ENCODE measurements at regions not wholly inside any gene's neighbourhood (a gene's known extent, or its start where the extent isn't known, plus 50 kb on each side); places are given as distances from the start of the nearest gene placed in this dataset.

DNA sequence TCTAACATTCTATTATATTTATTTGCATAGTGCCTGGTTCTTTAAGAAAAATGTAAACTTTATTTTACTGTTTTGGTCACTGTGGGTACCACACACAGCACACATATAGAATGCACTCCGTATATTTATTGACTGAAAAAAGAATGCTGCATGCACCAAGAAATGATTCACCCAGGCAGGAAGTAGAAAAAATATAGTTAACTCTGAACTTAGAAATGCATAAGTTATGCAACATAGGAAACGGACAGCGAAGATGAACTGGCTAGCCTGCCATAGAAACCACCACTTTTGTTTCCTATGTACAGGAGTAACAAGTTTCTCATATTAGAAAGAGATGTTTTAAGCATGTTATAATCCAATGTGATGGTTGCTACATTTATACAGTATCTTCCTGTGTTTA, 635.8 kb downstream of the DSC3 start:
- Histone ChIP-seq H3K4me1 (ENCODE audit: insufficient read depth, low read length) (no peaks in the 10 kb centered on the region), H2BK120ac (ENCODE audit: low read depth, low read length, poor library complexity, severe bottlenecking) (no peak overlapping the region), H2BK5ac (ENCODE audit: insufficient read length, low read length) (no peak overlapping the region), H3K9me3 (ENCODE audit: control insufficient read depth, low read depth, low read length) (no peaks in the 10 kb centered on the region), H2BK12ac (ENCODE audit: insufficient read length, low read depth, low read length) (no peak overlapping the region), H2BK15ac (ENCODE audit: low read depth, low read length) (no peak overlapping the region), H3K23ac (ENCODE audit: insufficient read length, low read depth, low read length) (no peak overlapping the region), H4K91ac (ENCODE audit: insufficient read length, low read depth, low read length) (no peak overlapping the region), H3K27ac (ENCODE audit: insufficient read length, low read depth, low read length) (no peak overlapping the region), H3K79me1 (ENCODE audit: insufficient read depth, low read depth, low read length, poor library complexity, severe bottlenecking) (no peaks in the 10 kb centered on the region), H3K23me2 (ENCODE audit: insufficient read length, low read depth, low read length, poor library complexity, severe bottlenecking) (no peaks in the 10 kb centered on the region), H2AFZ (ENCODE audit: low read length) (no peak overlapping the region), H3K18ac (ENCODE audit: insufficient read length, low read depth, low read length) (no peak overlapping the region), H3K4ac (ENCODE audit: low read depth, low read length) (no peak overlapping the region), H3K27me3 (ENCODE audit: insufficient read depth, low read length) (no peaks in the 10 kb centered on the region), H3K4me2 (ENCODE audit: insufficient read depth, insufficient read length, low read length) (no peak overlapping the region), H3K56ac (ENCODE audit: insufficient read length, low read depth, low read length) (no peak overlapping the region), H3K9ac (ENCODE audit: extremely low read depth, insufficient read length, low read length) (no peak overlapping the region), H4K5ac (ENCODE audit: insufficient read length, low read depth, low read length) (no peak overlapping the region), H3T11ph (ENCODE audit: low read length) (no peak overlapping the region), H4K8ac (replicated peaks; ENCODE audit: insufficient read length, low read depth, low read length) (no peak overlapping the region), H4K20me1 (ENCODE audit: control insufficient read depth, insufficient read depth, insufficient read length) (no peaks in the 10 kb centered on the region), H3K14ac (ENCODE audit: insufficient read depth, low read length) (no peak overlapping the region), H3K79me2 (ENCODE audit: insufficient read depth, low read length) (no peaks in the 10 kb centered on the region), H2BK20ac (ENCODE audit: low read depth, low read length, poor library complexity, severe bottlenecking) (no peak overlapping the region), H2AK5ac (ENCODE audit: insufficient read length, low read length) (no peak overlapping the region)
- no peak for DNase-seq
- Mint-ChIP-seq H3K27ac (no peak overlapping the region), H3K4me3 (no peak overlapping the region), H3K27me3 (ENCODE audit: low read depth) (no peaks in the 10 kb centered on the region), H3K4me1 (0 out of 4 replicates have a peak, but pooled peaks cover 0 to 3% of the 10 kb centered on the region in 2 experiments), H3K9me3 (peaks cover 6 to 19% of the 10 kb centered on the region in 2 experiments), H3K36me3 (ENCODE audit: insufficient read depth in 1 of 3, low read depth in 3 of 3) (peaks cover 5 to 16% (median 8%) of the 10 kb centered on the region in 3 experiments)
- TF ChIP-seq, protein P1, sequence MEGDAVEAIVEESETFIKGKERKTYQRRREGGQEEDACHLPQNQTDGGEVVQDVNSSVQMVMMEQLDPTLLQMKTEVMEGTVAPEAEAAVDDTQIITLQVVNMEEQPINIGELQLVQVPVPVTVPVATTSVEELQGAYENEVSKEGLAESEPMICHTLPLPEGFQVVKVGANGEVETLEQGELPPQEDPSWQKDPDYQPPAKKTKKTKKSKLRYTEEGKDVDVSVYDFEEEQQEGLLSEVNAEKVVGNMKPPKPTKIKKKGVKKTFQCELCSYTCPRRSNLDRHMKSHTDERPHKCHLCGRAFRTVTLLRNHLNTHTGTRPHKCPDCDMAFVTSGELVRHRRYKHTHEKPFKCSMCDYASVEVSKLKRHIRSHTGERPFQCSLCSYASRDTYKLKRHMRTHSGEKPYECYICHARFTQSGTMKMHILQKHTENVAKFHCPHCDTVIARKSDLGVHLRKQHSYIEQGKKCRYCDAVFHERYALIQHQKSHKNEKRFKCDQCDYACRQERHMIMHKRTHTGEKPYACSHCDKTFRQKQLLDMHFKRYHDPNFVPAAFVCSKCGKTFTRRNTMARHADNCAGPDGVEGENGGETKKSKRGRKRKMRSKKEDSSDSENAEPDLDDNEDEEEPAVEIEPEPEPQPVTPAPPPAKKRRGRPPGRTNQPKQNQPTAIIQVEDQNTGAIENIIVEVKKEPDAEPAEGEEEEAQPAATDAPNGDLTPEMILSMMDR (conservative IDR thresholded peaks at IDR 0.05): no peak
- no CpG with 5 or more reads among the region's 3 CpGs for WGBS (ENCODE audit: extremely low coverage, insufficient read length, low lambda C conversion rate)
